ENCODE measurements at regions not wholly inside any gene's neighbourhood (a gene's known extent, or its start where the extent isn't known, plus 50 kb on each side); places are given as distances from the start of the nearest gene placed in this dataset.

- no peak for FAIRE-seq
- TF ChIP-seq SP4 (IDR thresholded peaks at IDR 0.05; ENCODE audit: low read length) (no peak), EP300 (IDR thresholded peaks at IDR 0.05; ENCODE audit: borderline replicate concordance in 1 of 2, low read depth in 2 of 2, low read length in 2 of 2) (no peak), SIX5 (IDR thresholded peaks at IDR 0.05; ENCODE audit: low read depth, low read length) (no peak), YY1 (IDR thresholded peaks at IDR 0.05; ENCODE audit: low read depth, low read length) (no peak), CTCF (IDR thresholded peaks at IDR 0.05; ENCODE audit: control extremely low read depth in 1 of 3, insufficient read depth in 1 of 3, low read depth in 1 of 3, low read length in 3 of 3) (no peak), MAX (IDR thresholded peaks at IDR 0.05) (no peak), SAP30 (IDR thresholded peaks at IDR 0.05; ENCODE audit: insufficient read depth, insufficient replicate concordance, low read length) (no peak), POLR2A (IDR thresholded peaks at IDR 0.05; ENCODE audit: control extremely low read depth in 1 of 2, low read depth in 2 of 2, low read length in 2 of 2) (no peak), BACH1 (IDR thresholded peaks at IDR 0.05; ENCODE audit: low read length) (no peak), ZNF274 (IDR thresholded peaks at IDR 0.05; ENCODE audit: borderline replicate concordance, extremely low read depth, low read length) (no peak), RNF2 (IDR thresholded peaks at IDR 0.05; ENCODE audit: borderline replicate concordance, low read depth, low read length, missing control alignments, poor library complexity, severe bottlenecking) (no peak), RAD21 (IDR thresholded peaks at IDR 0.05 in 1 of 2, conservative IDR thresholded peaks at IDR 0.05 in 1 of 2; ENCODE audit: low read depth in 2 of 2, low read length in 2 of 2) (no peak)
These were observed 76.9 kb upstream of the CAMK2D start for GRCh38 chr4:113838460-113838859.

More at GRCh38 chr4:113838460-113838859, 76.9 kb upstream of the CAMK2D start:
- Histone ChIP-seq H2BK12ac (ENCODE audit: low read depth, low read length) (no peak overlapping the region), H3K4me2 (ENCODE audit: insufficient read depth in 1 of 2, low read depth in 2 of 2, low read length in 2 of 2) (no peak overlapping the region), H2BK5ac (ENCODE audit: low read depth, low read length) (no peak overlapping the region), H3K4ac (replicated peaks; ENCODE audit: insufficient read length, low read depth, low read length) (no peak overlapping the region), H3K79me1 (ENCODE audit: low read depth, low read length) (no peaks in the 10 kb centered on the region), H3K9ac (replicated peaks in 1 of 4; ENCODE audit: extremely low read depth in 1 of 4, low read depth in 3 of 4, low read length in 3 of 4) (no peak overlapping the region), H2BK120ac (replicated peaks; ENCODE audit: low read depth, low read length) (no peak overlapping the region), H4K8ac (ENCODE audit: extremely low read depth, insufficient read depth, low read length) (no peak overlapping the region), H3K56ac (replicated peaks; ENCODE audit: insufficient read length, low read depth, low read length) (no peak overlapping the region), H3K4me3 (ENCODE audit: extremely low read depth in 1 of 4, insufficient read depth in 2 of 4, low read depth in 3 of 4, low read length in 4 of 4) (no peak overlapping the region), H3K18ac (ENCODE audit: extremely low read depth, low read length) (no peak overlapping the region), H4K20me1 (replicated peaks in 1 of 2; ENCODE audit: control insufficient read depth in 1 of 2, insufficient read depth in 2 of 2, low read length in 2 of 2) (no peaks in the 10 kb centered on the region), H3K4me1 (replicated peaks in 1 of 4; ENCODE audit: control insufficient read depth in 3 of 4, insufficient read depth in 4 of 4, low read length in 3 of 4) (no peaks in the 10 kb centered on the region), H2AFZ (ENCODE audit: low read length) (no peak overlapping the region), H2BK15ac (ENCODE audit: low read length) (no peak overlapping the region), H2BK20ac (ENCODE audit: low read length) (no peak overlapping the region), H3K14ac (ENCODE audit: insufficient read length) (no peak overlapping the region), H3K23ac (ENCODE audit: insufficient read length) (no peak overlapping the region), H3K9me3 (ENCODE audit: insufficient read depth in 2 of 2, low read depth in 1 of 2, low read length in 1 of 2) (no peaks in the 10 kb centered on the region), H3K27me3 (replicated peaks in 1 of 4; ENCODE audit: control insufficient read depth in 3 of 4, extremely low read depth in 1 of 4, insufficient read depth in 3 of 4, low read length in 3 of 4) (no peaks in the 10 kb centered on the region), H3K36me3 (ENCODE audit: control insufficient read depth in 2 of 4, insufficient read depth in 4 of 4, low read length in 3 of 4) (no peaks in the 10 kb centered on the region), H4K91ac (replicated peaks; ENCODE audit: insufficient read length, low read length) (no peak overlapping the region), H3K27ac (ENCODE audit: low read depth, low read length) (no peak overlapping the region), H3K79me2 (ENCODE audit: control insufficient read depth in 1 of 2, insufficient read depth in 2 of 2, low read length in 2 of 2) (no peaks in the 10 kb centered on the region), H3K23me2 (ENCODE audit: low read depth, low read length) (no peaks in the 10 kb centered on the region), H4K5ac (ENCODE audit: insufficient read length, low read depth, low read length) (no peak overlapping the region), H2AK5ac (ENCODE audit: low read depth, low read length) (no peak overlapping the region)
- ChIA-PET CTCF (ENCODE audit: partially characterized antibody) (interaction anchor here (1.4 kb wide), 1 partner anchor 163 kb away, joined by 3 read pairs; no protein-coding TSS in a partner anchor), POLR2A (ENCODE audit: partially characterized antibody) (no interaction called here)
- no peak for DNase-seq (ENCODE audit: low read depth in 1 of 2, low spot score in 2 of 2)
- WGBS, 2 experiments (ENCODE audit: extremely low coverage in 1 of 2, insufficient coverage in 1 of 2, insufficient read length in 1 of 2, insufficient replicate concordance in 2 of 2, low coverage in 1 of 2, low lambda C conversion rate in 2 of 2, missing lambda C conversion rate in 1 of 2): 90% methylated on average over 2 of the region's 2 CpGs; no CpG with 5 or more reads in 1 of the 2 experiments

All from H1 (cell line).